H9 (cell line): ENCODE measurements at regions not wholly inside any gene's neighbourhood (a gene's known extent, or its start where the extent isn't known, plus 50 kb on each side); places are given as distances from the start of the nearest gene placed in this dataset.

ENCODE experiments used
- DNase-seq: peaks from one replicate; pipeline ENCODE4 v3.0.0-alpha.2; 2017
- H2AFZ ChIP-seq: one replicate; pipeline ENCODE4 v1.6.1; 2013; ENCODE audit warnings: mild to moderate bottlenecking, low read length, control low read depth, moderate library complexity
- H2AK5ac ChIP-seq: 2 replicates; pipeline ENCODE4 v1.6.1; 2013; ENCODE audit warnings: low read length, control low read depth, mixed read lengths; ENCODE audit not compliant: insufficient read length
- H2BK120ac ChIP-seq: one replicate; pipeline ENCODE4 v1.6.1; 2013; ENCODE audit warnings: low read depth, mild to moderate bottlenecking, low read length, control low read depth, inconsistent platforms; ENCODE audit not compliant: poor library complexity, severe bottlenecking
- H2BK12ac ChIP-seq: 2 replicates; pipeline ENCODE4 v1.6.1; 2013; ENCODE audit warnings: low read length, control low read depth, mixed read lengths, low read depth; ENCODE audit not compliant: insufficient read length
- H2BK15ac ChIP-seq: 2 replicates; pipeline ENCODE4 v1.6.1; 2013; ENCODE audit warnings: low read depth, low read length, control low read depth
- H2BK20ac ChIP-seq: one replicate; pipeline ENCODE4 v1.6.1; 2013; ENCODE audit warnings: low read depth, mild to moderate bottlenecking, low read length, control low read depth, inconsistent platforms; ENCODE audit not compliant: poor library complexity, severe bottlenecking
- H2BK5ac ChIP-seq: 2 replicates; pipeline ENCODE4 v1.6.1; 2013; ENCODE audit warnings: low read length, control low read depth, mixed read lengths; ENCODE audit not compliant: insufficient read length
- H3K14ac ChIP-seq: 2 replicates; pipeline ENCODE4 v1.6.1; 2013; ENCODE audit warnings: low read length, control low read depth; ENCODE audit not compliant: insufficient read depth
- H3K18ac ChIP-seq: 2 replicates; pipeline ENCODE4 v1.6.1; 2013; ENCODE audit warnings: low read depth, mild to moderate bottlenecking, mixed read lengths, low read length, control low read depth; ENCODE audit not compliant: insufficient read length
- H3K23ac ChIP-seq: 2 replicates; pipeline ENCODE4 v1.6.1; 2013; ENCODE audit warnings: low read length, control low read depth, mixed read lengths, low read depth; ENCODE audit not compliant: insufficient read length
- H3K23me2 ChIP-seq: 2 replicates; pipeline ENCODE4 v1.6.1; 2013; ENCODE audit warnings: low read depth, mild to moderate bottlenecking, mixed read lengths, low read length, control low read depth; ENCODE audit not compliant: insufficient read length, poor library complexity, severe bottlenecking
- H3K27ac ChIP-seq: 2 replicates; pipeline ENCODE4 v1.5.1; 2013; ENCODE audit warnings: low read length, control low read depth, mixed read lengths, low read depth; ENCODE audit not compliant: insufficient read length
- H3K27me3 ChIP-seq: 2 replicates; pipeline ENCODE4 v1.6.1; 2013; ENCODE audit warnings: low read length, control low read depth, inconsistent platforms; ENCODE audit not compliant: insufficient read depth
- H3K4ac ChIP-seq: 2 replicates; pipeline ENCODE4 v1.6.1; 2013; ENCODE audit warnings: low read depth, mild to moderate bottlenecking, control low read depth, inconsistent platforms, low read length, moderate library complexity
- H3K4me1 ChIP-seq: 2 replicates; pipeline ENCODE4 v1.6.1; 2013; ENCODE audit warnings: low read length, control low read depth, inconsistent platforms; ENCODE audit not compliant: insufficient read depth
- H3K4me2 ChIP-seq: 2 replicates; pipeline ENCODE4 v1.6.1; 2013; ENCODE audit warnings: low read length, control low read depth, mixed read lengths; ENCODE audit not compliant: insufficient read length, insufficient read depth
- H3K56ac ChIP-seq: 2 replicates; pipeline ENCODE4 v1.6.1; 2013; ENCODE audit warnings: low read depth, mild to moderate bottlenecking, mixed read lengths, low read length, control low read depth; ENCODE audit not compliant: insufficient read length
- H3K79me1 ChIP-seq: 2 replicates; pipeline ENCODE4 v1.6.1; 2013; ENCODE audit warnings: low read depth, mild to moderate bottlenecking, moderate library complexity, low read length, control low read depth, inconsistent platforms; ENCODE audit not compliant: insufficient read depth, poor library complexity, severe bottlenecking
- H3K79me2 ChIP-seq: 2 replicates; pipeline ENCODE4 v1.6.1; 2013; ENCODE audit warnings: low read length, control low read depth, inconsistent platforms; ENCODE audit not compliant: insufficient read depth
- H3K9ac ChIP-seq: 2 replicates; pipeline ENCODE4 v1.6.1; 2013; ENCODE audit warnings: low read length, control low read depth, mixed read lengths; ENCODE audit not compliant: insufficient read length; ENCODE audit errors: extremely low read depth
- H3K9me3 ChIP-seq: one replicate; pipeline ENCODE4 v1.6.1; 2013; ENCODE audit warnings: low read depth, low read length, inconsistent platforms; ENCODE audit not compliant: control insufficient read depth
- H3T11ph ChIP-seq: one replicate; pipeline ENCODE4 v1.6.1; 2013; ENCODE audit warnings: mild to moderate bottlenecking, low read length, control low read depth, inconsistent platforms
- H4K20me1 ChIP-seq: one replicate; pipeline ENCODE4 v1.6.1; 2013; ENCODE audit not compliant: control insufficient read depth, insufficient read length, insufficient read depth
- H4K5ac ChIP-seq: 2 replicates; pipeline ENCODE4 v1.6.1; 2013; ENCODE audit warnings: low read depth, mild to moderate bottlenecking, mixed read lengths, low read length, control low read depth; ENCODE audit not compliant: insufficient read length
- H4K8ac ChIP-seq: replicated peaks from 2 replicates; pipeline ENCODE4 v1.6.1; 2013; ENCODE audit warnings: low read length, control low read depth, mixed read lengths, low read depth; ENCODE audit not compliant: insufficient read length
- H4K91ac ChIP-seq: 2 replicates; pipeline ENCODE4 v1.6.1; 2013; ENCODE audit warnings: low read depth, mild to moderate bottlenecking, moderate library complexity, mixed read lengths, low read length, control low read depth; ENCODE audit not compliant: insufficient read length
- H3K27ac Mint-ChIP-seq, 3 experiments: 2 replicates in 2 of 3; 3 replicates in 1 of 3; pipeline ENCODE4 v1.8.0; 2020 to 2021; ENCODE audit warnings: mixed read lengths in 3 of 3, mild to moderate bottlenecking in 1 of 3, moderate library complexity in 1 of 3
- H3K27me3 Mint-ChIP-seq: 2 replicates; pipeline ENCODE4 v1.8.0; 2021; ENCODE audit warnings: low read depth, mild to moderate bottlenecking, moderate library complexity, mixed read lengths
- H3K36me3 Mint-ChIP-seq, 3 experiments: 2 replicates in 2 of 3; 3 replicates in 1 of 3; pipeline ENCODE4 v1.8.0; 2020 to 2021; ENCODE audit warnings: low read depth in 3 of 3, mixed read lengths in 3 of 3; ENCODE audit not compliant: insufficient read depth in 1 of 3
- H3K4me1 Mint-ChIP-seq, 2 experiments: 2 replicates each; pipeline ENCODE4 v1.8.0; 2020; ENCODE audit warnings: mixed read lengths in 2 of 2
- H3K4me3 Mint-ChIP-seq, 2 experiments: 2 replicates in 1 of 2; 3 replicates in 1 of 2; pipeline ENCODE4 v1.8.0; 2020 to 2021; ENCODE audit warnings: mild to moderate bottlenecking in 2 of 2, mixed read lengths in 2 of 2, moderate library complexity in 1 of 2
- H3K9me3 Mint-ChIP-seq, 2 experiments: 2 replicates in 1 of 2; 3 replicates in 1 of 2; pipeline ENCODE4 v1.8.0; 2020; ENCODE audit warnings: mild to moderate bottlenecking in 2 of 2, mixed read lengths in 2 of 2, moderate library complexity in 1 of 2
- CTCF ChIP-seq: fragments of 200-600 bp; sonication (generic); conservative IDR thresholded peaks from 3 replicates; pipeline ENCODE4 v1.8.0; 2021; ENCODE audit warnings: antibody characterized with exemption, mild to moderate bottlenecking
- WGBS: extraction: QIAGEN DNeasy Blood & Tissue Kit; methylation state at CpG from one replicate; pipeline ENCODE4 v1.1.7; 2013; ENCODE audit warnings: missing lambda C conversion rate, low lambda C conversion rate, mixed read lengths; ENCODE audit not compliant: insufficient read length; ENCODE audit errors: extremely low coverage; 5-methylcytosine and 5-hydroxymethylcytosine counted together

- H3K9me3 Mint-ChIP-seq: no peaks in the 10 kb centered on the region
- Histone ChIP-seq H3K79me2 (no peaks in the 10 kb centered on the region), H3K9me3 (no peaks in the 10 kb centered on the region), H4K91ac (no peak overlapping the region), H4K5ac (no peak overlapping the region), H3K4ac (no peak overlapping the region), H3K14ac (no peak overlapping the region), H4K20me1 (no peaks in the 10 kb centered on the region), H3K18ac (no peak overlapping the region), H3K4me1 (no peaks in the 10 kb centered on the region), H3K4me2 (no peak overlapping the region), H3K23me2 (no peaks in the 10 kb centered on the region), H2BK5ac (no peak overlapping the region), H2BK12ac (no peak overlapping the region), H2BK15ac (no peak overlapping the region), H3K79me1 (no peaks in the 10 kb centered on the region), H4K8ac (no peak overlapping the region), H3K23ac (no peak overlapping the region), H2BK120ac (no peak overlapping the region), H2AK5ac (no peak overlapping the region), H2BK20ac (no peak overlapping the region), H3K27ac (no peak overlapping the region), H3T11ph (no peak overlapping the region), H2AFZ (no peak overlapping the region), H3K27me3 (no peaks in the 10 kb centered on the region), H3K56ac (no peak overlapping the region), H3K9ac (no peak overlapping the region)
- peaks cover 0 to 11% of the 10 kb centered on the region in 2 experiments; a peak in 3 of 4 replicates for H3K4me1 Mint-ChIP-seq
- no peak for TF ChIP-seq CTCF
- no peak for DNase-seq
- H3K4me3 Mint-ChIP-seq: no peak overlapping the region
- no CpG with 5 or more reads among the region's 1 CpG for WGBS
- H3K27ac Mint-ChIP-seq: no peak overlapping the region; a peak in 1 of 7 replicates
- no peaks in the 10 kb centered on the region for H3K27me3 Mint-ChIP-seq
- no peaks in the 10 kb centered on the region for H3K36me3 Mint-ChIP-seq
Observed at GRCh38 chr4:71267244-71267643, 71.6 kb upstream of the SLC4A4 start.
